ENCODE measurements at regions not wholly inside any gene's neighbourhood (a gene's known extent, or its start where the extent isn't known, plus 50 kb on each side); places are given as distances from the start of the nearest gene placed in this dataset.
A peak's percentile ranks its signal among the peaks of the same experiment; 100 is the strongest.

- Histone ChIP-seq H3K9me3 (no peaks in the 10 kb centered on the region), H3K27me3 (peaks cover 0 to 2% of the 10 kb centered on the region in 2 donors), H3K36me3 (no peaks in the 10 kb centered on the region), H3K4me1 (peaks cover 0 to 7% (median 0%) of the 10 kb centered on the region in 4 donors), H3K4me3 (no peak overlapping the region), H3K27ac (no peak overlapping the region)
- no peak for DNase-seq (ENCODE audit: low spot score in 2 of 2)
- WGBS, 2 donors: 63 to 70% methylated on average over 6 of the region's 6 CpGs
- TF ChIP-seq EP300 (IDR thresholded peaks at IDR 0.05) (no peak), CTCF (IDR thresholded peaks at IDR 0.05) (peak in 1 of 5 experiments; percentile 9)
Measured at GRCh38 chr11:116078101-116078591, 573.9 kb upstream of the CADM1 start.

DNA sequence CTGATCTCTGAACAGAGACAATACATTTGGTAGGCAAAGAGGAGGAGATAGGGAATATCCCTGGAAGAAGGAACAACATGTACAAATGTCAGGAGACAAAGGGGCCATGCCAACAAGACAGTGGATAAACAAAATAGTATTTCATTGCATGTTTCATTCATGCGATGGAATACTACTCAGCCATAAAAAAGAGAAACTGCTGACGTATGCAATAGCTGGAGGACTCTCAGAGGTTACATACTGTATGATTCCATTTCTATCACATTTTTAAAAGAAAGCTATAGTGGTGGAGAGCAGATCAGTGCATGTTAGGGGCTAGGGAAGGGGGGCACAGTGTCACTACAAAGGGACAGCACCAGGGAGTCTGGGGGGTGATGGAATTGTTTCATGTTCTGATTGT is 572.9 kb upstream of the CADM1 start:
- H3K27ac ChIP-seq: no peak overlapping the region
- H3K9me3 ChIP-seq: no peaks in the 10 kb centered on the region
- no peak overlapping the region for H3K4me3 ChIP-seq
- peaks cover 0 to 10% of the 10 kb centered on the region in 2 donors for H3K27me3 ChIP-seq
- TF ChIP-seq POLR2A (IDR thresholded peaks at IDR 0.05): no peak
- no peak for TF ChIP-seq EP300 (IDR thresholded peaks at IDR 0.05)
- no peak for TF ChIP-seq CTCF (IDR thresholded peaks at IDR 0.05)
- WGBS, 2 donors: 94 to 100% methylated on average over 2 of the region's 2 CpGs
- peaks cover 0 to 7% (median 0%) of the 10 kb centered on the region in 4 donors for H3K4me1 ChIP-seq
- DNase-seq (ENCODE audit: low spot score in 2 of 2): no peak
- no peaks in the 10 kb centered on the region for H3K36me3 ChIP-seq

GRCh38 chr11:116073854-116074837 is 569.9 kb upstream of the CADM1 start:
- no peaks in the 10 kb centered on the region for H3K9me3 ChIP-seq
- WGBS, 2 donors: 50 to 53% methylated on average over 15 to 18 of the region's 18 CpGs
- no peaks in the 10 kb centered on the region for H3K36me3 ChIP-seq
- peaks cover 0 to 7% (median 0%) of the 10 kb centered on the region in 4 donors for H3K4me1 ChIP-seq
- DNase-seq (ENCODE audit: low spot score in 2 of 2): no peak
- H3K27ac ChIP-seq: no peak overlapping the region
- peaks cover 0 to 14% of the 10 kb centered on the region in 2 donors for H3K27me3 ChIP-seq
- no peak for TF ChIP-seq POLR2A (IDR thresholded peaks at IDR 0.05)
- no peak for TF ChIP-seq CTCF (IDR thresholded peaks at IDR 0.05)
- TF ChIP-seq EP300 (IDR thresholded peaks at IDR 0.05): no peak
- H3K4me3 ChIP-seq: no peak overlapping the region

GRCh38 chr11:116072601-116073410 is 568.6 kb upstream of the CADM1 start:
- 71 to 72% methylated on average over 16 of the region's 16 CpGs for WGBS, 2 donors
- Histone ChIP-seq H3K36me3 (no peaks in the 10 kb centered on the region), H3K27me3 (peaks cover 0 to 14% of the 10 kb centered on the region in 2 donors)

More at GRCh38 chr11:116072601-116073410, 568.6 kb upstream of the CADM1 start:
- H3K4me1 ChIP-seq: peaks cover 0 to 7% (median 0%) of the 10 kb centered on the region in 4 donors
- no peaks in the 10 kb centered on the region for H3K9me3 ChIP-seq
- DNase-seq (ENCODE audit: low spot score in 2 of 2): no peak
- no peak overlapping the region for H3K27ac ChIP-seq
- TF ChIP-seq CTCF (IDR thresholded peaks at IDR 0.05) (no peak), EP300 (IDR thresholded peaks at IDR 0.05) (no peak), POLR2A (IDR thresholded peaks at IDR 0.05) (no peak)
- no peak overlapping the region for H3K4me3 ChIP-seq
